Parathyroid adenoma (tissue), 2 donors: ENCODE measurements at regions not wholly inside any gene's neighbourhood (a gene's known extent, or its start where the extent isn't known, plus 50 kb on each side); places are given as distances from the start of the nearest gene placed in this dataset.
"Not testable (repeated sequence)": the region's sequence is repeated elsewhere in the genome, so short reads cannot be mapped to it uniquely, and the experiment has no call there.

ENCODE experiments used
- H2AFZ ChIP-seq: fragments of 300-600 bp; sonication (generic); one replicate; pipeline ENCODE4 v1.7.0; 2017; ENCODE audit warnings: antibody characterized with exemption, mild to moderate bottlenecking
- H3K27ac ChIP-seq: fragments of 300-600 bp; sonication (generic); one replicate; pipeline ENCODE4 v1.7.0; 2017
- H3K27me3 ChIP-seq: fragments of 300-600 bp; sonication (generic); one replicate; pipeline ENCODE4 v1.7.0; 2017; ENCODE audit warnings: low read length; ENCODE audit not compliant: control insufficient read depth, insufficient read depth
- H3K36me3 ChIP-seq: fragments of 300-600 bp; sonication (generic); one replicate; pipeline ENCODE4 v1.7.0; 2017; ENCODE audit warnings: low read length; ENCODE audit not compliant: control insufficient read depth, insufficient read depth
- H3K4me1 ChIP-seq: fragments of 300-600 bp; sonication (generic); one replicate; pipeline ENCODE4 v1.7.0; 2017; ENCODE audit warnings: control low read depth
- H3K4me2 ChIP-seq: fragments of 300-600 bp; sonication (generic); one replicate; pipeline ENCODE4 v1.7.0; 2017; ENCODE audit warnings: low read length
- H3K4me3 ChIP-seq: fragments of 300-600 bp; sonication (generic); one replicate; pipeline ENCODE4 v1.7.0; 2017; ENCODE audit warnings: low read depth, low read length
- H3K79me2 ChIP-seq: fragments of 300-600 bp; sonication (generic); one replicate; pipeline ENCODE4 v1.7.0; 2017; ENCODE audit warnings: control low read depth
- H3K9ac ChIP-seq: fragments of 300-600 bp; sonication (generic); one replicate; pipeline ENCODE4 v1.7.0; 2017; ENCODE audit warnings: mild to moderate bottlenecking
- H3K9me3 ChIP-seq: fragments of 300-600 bp; sonication (generic); one replicate; pipeline ENCODE4 v1.7.0; 2017; ENCODE audit warnings: low read length; ENCODE audit not compliant: control insufficient read depth
- TF ChIP-seq, protein P1 (sequence below): fragments of 300-600 bp; sonication (generic); IDR thresholded peaks from one replicate; pipeline ENCODE4 v1.7.0; 2017; ENCODE audit warnings: antibody characterized with exemption, mild to moderate bottlenecking
- donor health status: primary hyperparathyroidism.

DNA sequence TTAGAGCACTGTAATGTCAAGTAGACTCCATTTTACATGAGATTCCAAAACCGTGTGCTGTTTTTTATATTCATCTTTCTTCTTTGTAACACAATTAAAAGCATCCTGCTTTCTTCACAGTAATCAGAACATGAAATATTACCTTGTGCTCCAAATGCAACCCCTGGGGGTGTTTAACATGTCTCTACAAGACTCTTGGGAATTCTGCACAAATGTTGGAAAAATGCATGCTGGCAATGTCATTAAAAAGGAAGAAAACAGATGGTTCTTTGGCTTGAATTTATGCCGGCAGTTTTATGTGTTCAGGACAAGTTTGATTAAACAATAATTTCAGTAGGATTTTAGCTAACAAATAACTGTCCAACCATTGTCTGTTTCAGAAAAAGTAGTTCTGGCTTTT, 159.1 kb downstream of the LIG4 start:
- H3K9me3 ChIP-seq: no peaks in the 10 kb centered on the region
- no peak overlapping the region for H3K9ac ChIP-seq
- H3K4me3 ChIP-seq: no peak overlapping the region
- no peaks in the 10 kb centered on the region for H3K27me3 ChIP-seq
- no peaks in the 10 kb centered on the region for H3K36me3 ChIP-seq
- H2AFZ ChIP-seq: no peak overlapping the region
- no peaks in the 10 kb centered on the region for H3K4me1 ChIP-seq
- no peak overlapping the region for H3K4me2 ChIP-seq
- no peaks in the 10 kb centered on the region for H3K79me2 ChIP-seq
- TF ChIP-seq, protein P1, sequence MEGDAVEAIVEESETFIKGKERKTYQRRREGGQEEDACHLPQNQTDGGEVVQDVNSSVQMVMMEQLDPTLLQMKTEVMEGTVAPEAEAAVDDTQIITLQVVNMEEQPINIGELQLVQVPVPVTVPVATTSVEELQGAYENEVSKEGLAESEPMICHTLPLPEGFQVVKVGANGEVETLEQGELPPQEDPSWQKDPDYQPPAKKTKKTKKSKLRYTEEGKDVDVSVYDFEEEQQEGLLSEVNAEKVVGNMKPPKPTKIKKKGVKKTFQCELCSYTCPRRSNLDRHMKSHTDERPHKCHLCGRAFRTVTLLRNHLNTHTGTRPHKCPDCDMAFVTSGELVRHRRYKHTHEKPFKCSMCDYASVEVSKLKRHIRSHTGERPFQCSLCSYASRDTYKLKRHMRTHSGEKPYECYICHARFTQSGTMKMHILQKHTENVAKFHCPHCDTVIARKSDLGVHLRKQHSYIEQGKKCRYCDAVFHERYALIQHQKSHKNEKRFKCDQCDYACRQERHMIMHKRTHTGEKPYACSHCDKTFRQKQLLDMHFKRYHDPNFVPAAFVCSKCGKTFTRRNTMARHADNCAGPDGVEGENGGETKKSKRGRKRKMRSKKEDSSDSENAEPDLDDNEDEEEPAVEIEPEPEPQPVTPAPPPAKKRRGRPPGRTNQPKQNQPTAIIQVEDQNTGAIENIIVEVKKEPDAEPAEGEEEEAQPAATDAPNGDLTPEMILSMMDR: no peak
- no peak overlapping the region for H3K27ac ChIP-seq

DNA sequence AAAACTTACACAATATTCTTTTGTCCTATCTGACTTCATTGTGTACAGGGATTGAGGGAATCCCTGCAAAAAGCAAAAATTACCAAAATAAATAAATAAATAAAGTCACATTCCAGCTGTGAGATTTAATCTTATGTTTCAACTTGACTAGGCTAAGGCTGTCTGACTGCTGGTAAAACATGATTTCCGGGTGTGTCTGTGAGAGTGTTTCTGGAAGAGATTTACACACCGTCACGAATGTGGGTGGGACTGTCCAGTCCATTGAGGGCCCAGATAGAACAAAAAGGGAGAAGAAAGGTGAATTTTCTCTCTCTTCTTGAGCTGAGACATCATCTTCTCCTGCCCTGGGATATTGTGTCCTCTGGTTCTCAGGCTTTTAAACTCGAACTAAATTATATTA, 166.1 kb downstream of the LIG4 start:
- Histone ChIP-seq H3K36me3 (no peaks in the 10 kb centered on the region), H3K4me1 (no peaks in the 10 kb centered on the region), H3K27me3 (no peaks in the 10 kb centered on the region), H3K9me3 (no peaks in the 10 kb centered on the region), H3K79me2 (no peaks in the 10 kb centered on the region), H3K27ac (no peak overlapping the region), H2AFZ (no peak overlapping the region), H3K4me3 (no peak overlapping the region), H3K9ac (no peak overlapping the region), H3K4me2 (no peak overlapping the region)
- TF ChIP-seq, protein P1: no peak

DNA sequence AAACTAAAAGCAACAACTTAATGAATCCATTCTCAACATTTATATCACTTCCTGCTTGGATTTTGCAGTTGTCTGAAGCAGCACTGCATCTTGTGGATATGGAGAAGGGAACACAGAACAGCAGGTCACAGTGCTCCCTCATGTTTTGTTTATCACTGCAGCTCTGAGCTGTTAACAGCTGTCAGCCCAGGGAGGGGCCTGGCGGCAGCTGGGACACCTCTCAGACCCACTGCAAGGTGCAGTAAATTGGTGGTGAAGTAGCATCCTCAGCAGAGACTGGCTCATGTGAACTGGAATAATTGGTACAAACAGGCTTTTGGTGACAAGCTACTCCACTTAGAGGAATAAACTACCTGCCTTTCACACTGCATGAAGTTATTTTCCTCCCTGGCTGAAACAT, 170.4 kb downstream of the LIG4 start:
- Histone ChIP-seq H3K4me3 (no peak overlapping the region), H3K4me1 (no peaks in the 10 kb centered on the region), H3K27ac (no peak overlapping the region), H3K4me2 (no peak overlapping the region), H2AFZ (no peak overlapping the region), H3K36me3 (no peaks in the 10 kb centered on the region), H3K9me3 (no peaks in the 10 kb centered on the region), H3K79me2 (no peaks in the 10 kb centered on the region), H3K27me3 (no peaks in the 10 kb centered on the region), H3K9ac (no peak overlapping the region)
- TF ChIP-seq, protein P1: no peak

DNA sequence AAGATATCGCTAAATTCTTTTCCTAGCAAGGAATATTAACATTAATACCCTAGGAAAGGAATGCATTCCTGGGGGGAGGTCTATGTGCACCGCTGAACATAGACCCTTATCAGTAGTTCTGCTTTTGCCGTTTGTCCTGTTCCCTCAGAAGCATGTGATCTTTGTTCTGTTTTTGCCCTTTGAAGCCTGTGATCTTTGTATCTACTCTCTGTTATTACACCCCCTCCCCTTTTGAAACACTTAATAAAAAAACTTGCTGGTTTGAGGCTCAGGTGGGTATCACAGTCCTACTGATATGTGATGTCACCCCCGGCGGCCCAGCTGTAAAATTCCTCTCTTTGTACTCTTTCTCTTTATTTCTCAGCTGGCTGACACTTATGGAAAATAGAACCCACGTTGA, 172.5 kb downstream of the LIG4 start:
- H3K4me1 ChIP-seq: not testable (repeated sequence)

DNA sequence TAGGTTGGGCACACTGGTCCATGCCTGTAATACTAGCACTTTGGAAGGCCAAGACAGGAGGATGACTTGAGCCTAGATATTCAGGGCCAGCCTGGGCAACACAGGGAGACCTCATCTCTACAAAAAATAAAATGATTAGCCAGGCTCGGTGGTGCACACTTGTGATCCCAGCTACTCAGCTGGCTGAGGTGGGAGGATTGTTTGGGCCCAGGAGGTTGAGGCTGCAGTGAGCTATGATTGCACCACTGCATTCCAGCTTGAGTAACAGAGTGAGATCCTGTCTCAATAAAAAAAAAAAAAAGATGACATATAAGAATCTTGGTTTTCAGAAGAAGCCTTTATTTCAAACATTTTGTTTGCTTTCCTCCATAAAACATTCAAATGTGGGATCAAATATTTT, 178.0 kb downstream of the LIG4 start:
- Histone ChIP-seq H3K36me3 (no peaks in the 10 kb centered on the region), H3K4me1 (no peaks in the 10 kb centered on the region), H3K27me3 (no peaks in the 10 kb centered on the region), H3K4me2 (no peak overlapping the region), H3K4me3 (no peak overlapping the region), H3K9ac (no peak overlapping the region), H3K79me2 (no peaks in the 10 kb centered on the region), H3K27ac (no peak overlapping the region), H3K9me3 (no peaks in the 10 kb centered on the region), H2AFZ (no peak overlapping the region)
- TF ChIP-seq, protein P1: no peak

More for the DNA sequence above, 172.5 kb downstream of the LIG4 start:
- not testable (repeated sequence) for H3K27ac ChIP-seq, H2AFZ ChIP-seq, H3K79me2 ChIP-seq, H3K27me3 ChIP-seq, H3K4me3 ChIP-seq, H3K36me3 ChIP-seq, H3K9ac ChIP-seq, H3K4me2 ChIP-seq, H3K9me3 ChIP-seq
